Right ventricle myocardium superior (tissue), 1 donor: ENCODE measurements at regions not wholly inside any gene's neighbourhood (a gene's known extent, or its start where the extent isn't known, plus 50 kb on each side); places are given as distances from the start of the nearest gene placed in this dataset.
"Not testable (repeated sequence)": the region's sequence is repeated elsewhere in the genome, so short reads cannot be mapped to it uniquely, and the experiment has no call there.

Experiments
- ATAC-seq: fragments of 200-7000 bp; cut with Tn5 transposase; one replicate; pipeline ENCODE4 v1.9.1; 2020; ENCODE audit warnings: mild to moderate bottlenecking; ENCODE audit not compliant: poor library complexity
- DNase-seq: peaks from one replicate; pipeline ENCODE4 v3.0.0-alpha.2; 2020
- intact Hi-C: fragments of 100-400 bp; cut with DNase I; formaldehyde crosslinking; loops from one replicate; pipeline ENCODE4 v1.11.2; 2022
- donor health status: DM: no; HTN: yes; CAD: no; lungs with severe emphysema.

- ATAC-seq (no peak), DNase-seq (no peak)
- intact Hi-C loops: no loop called here
Measured at GRCh38 chr12:24544368-24544767, 404.5 kb downstream of the BCAT1 start.

GRCh38 chr12:24541193-24541871 is 407.6 kb downstream of the BCAT1 start:
- DNase-seq (no peak), ATAC-seq (no peak)
- intact Hi-C loops: no loop called here

DNA sequence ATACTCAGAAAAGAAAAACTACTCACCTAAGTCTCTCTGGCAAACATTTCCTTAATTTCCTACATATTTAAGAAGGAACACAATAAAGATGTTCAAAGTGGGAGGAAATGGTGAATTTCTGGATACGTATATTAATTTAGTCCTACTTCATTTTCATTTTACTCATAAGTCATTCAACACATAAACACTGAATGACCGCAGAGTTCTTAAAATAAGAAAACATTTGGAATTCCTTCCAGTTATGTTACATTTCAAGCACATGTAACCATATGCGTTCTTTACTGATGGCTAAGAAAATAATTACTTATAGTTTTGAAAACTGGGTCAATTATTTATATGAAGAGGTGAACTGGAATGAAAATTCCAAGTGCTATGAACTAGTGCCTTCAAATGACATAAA is 409.3 kb downstream of the BCAT1 start:
- intact Hi-C loops: no loop called here
- no peak for DNase-seq
- no peak for ATAC-seq

DNA sequence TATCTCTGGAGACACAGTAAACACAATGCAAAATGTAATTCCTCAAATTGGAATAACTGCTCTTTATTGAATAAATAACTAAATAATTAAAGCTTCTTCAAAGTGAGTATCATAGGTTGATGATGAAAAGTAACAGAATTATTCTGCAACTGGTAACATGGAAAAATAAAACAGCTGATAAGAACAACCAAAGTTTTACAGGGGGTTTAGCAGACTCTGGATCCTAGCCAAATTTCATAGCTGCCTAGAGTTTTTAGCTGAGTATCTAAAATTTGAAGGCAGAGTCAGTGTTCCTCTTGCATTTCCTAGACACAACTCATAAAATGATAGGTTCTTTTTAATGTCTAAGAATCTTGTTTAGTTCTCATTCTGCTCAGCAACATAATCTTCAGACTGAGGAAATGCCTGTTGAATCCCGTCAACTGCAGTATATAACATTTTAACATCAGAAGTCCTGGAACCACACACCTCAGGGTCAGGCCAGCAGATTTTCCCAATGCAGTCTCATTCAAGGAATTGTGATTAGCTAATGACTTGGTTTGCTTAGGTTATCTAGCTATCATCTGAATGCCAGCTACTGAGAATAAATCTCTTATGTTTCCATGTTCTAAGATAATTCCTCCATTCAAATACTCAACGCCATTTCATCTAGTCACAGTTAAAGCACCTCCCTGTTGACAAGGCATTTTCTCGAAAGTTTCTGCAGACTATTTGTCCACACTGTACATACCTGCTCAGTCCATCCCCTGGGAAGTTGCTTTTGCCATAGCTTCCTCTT is 411.6 kb downstream of the BCAT1 start:
- DNase-seq: no peak
- intact Hi-C loops: no loop called here
- ATAC-seq: no peak

DNA sequence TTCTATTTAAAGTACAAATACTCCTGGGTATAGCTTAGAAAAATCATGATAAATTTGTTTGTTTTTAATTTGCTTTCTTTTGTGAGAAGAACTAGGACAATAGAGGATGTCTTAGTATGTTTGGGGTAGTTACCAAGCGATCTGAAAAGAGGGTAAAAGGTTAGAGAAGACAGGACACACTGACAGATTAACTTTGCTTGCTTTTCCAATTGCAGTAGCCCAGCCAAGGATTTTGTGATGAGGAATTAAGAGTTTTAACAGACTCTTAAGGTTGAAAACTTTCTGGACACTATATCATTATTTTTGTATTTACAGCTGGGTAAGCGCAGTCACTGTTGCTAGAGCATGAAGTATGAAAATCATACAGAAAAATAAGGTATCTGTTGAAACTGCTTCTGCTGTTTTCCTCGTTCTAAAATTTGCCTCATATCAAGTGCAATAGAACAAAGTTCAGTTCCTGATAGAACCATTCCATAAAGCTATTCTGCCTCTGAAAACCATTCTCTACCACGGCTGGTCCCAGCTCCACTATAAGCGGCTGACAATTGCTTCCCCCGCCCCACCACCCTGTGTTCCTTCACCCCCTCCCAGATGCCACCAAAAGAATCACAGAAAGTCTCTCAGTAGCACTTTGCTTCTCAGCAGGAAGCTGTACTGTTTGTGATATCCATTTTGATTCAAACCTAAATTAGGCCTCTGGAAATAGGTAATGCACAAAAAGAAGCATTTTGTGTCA is 413.4 kb downstream of the BCAT1 start:
- DNase-seq (no peak), ATAC-seq (peak; percentile 26)
- intact Hi-C loops: no loop called here

DNA sequence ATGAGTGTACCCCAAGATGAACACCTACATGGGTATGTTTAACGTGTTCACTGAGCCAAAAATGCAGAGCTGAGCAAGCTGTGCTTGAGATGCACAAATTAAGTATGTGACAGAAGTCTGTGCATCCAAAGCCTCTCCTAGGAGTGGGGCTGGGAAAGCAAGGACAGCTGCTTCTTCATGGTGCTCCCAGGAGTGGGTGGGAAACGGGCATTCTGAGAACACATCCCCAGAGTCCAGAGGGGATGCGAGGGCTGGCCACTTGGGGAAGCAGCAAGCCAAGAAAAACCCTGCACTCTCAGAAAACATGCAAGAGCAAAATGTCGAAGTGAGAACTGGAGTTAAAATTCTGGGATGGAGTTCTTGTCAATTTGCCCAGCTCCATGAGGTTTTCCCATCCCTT is 414.3 kb downstream of the BCAT1 start:
- peak; percentile 45 for ATAC-seq
- intact Hi-C loops: no loop called here

DNA sequence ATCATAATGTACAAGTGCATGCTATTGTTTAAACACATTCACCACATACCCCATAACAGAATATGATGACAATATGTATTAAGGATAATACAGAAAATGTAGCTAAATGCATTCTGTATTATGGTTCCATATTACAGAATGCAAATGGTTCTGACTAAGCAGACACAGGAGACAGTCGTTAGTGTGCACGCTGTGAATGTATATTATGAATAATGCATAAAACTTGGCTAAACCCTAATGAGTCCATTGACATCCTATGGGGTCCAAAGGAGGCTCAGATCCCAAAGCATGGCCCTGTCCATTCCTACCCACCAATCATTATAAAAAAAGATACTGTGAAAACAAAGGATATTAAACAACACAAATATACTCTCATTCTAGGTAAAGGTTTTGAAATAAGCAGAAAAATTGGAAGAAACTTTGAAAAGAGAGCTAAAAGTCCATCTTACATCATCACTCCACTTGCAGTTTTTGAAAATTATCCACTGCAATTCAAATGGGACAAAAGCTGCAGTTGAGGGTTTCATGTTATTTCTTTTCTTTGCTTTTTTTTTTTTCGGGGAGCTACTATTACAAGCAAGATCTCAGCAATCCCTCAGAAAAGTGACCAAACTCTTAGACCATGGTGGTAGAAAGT is 415.1 kb downstream of the BCAT1 start:
- no peak for ATAC-seq
- DNase-seq: no peak
- intact Hi-C loops: no loop called here

More for the DNA sequence above, 414.3 kb downstream of the BCAT1 start:
- DNase-seq: peak; percentile 49

GRCh38 chr12:24530689-24531088 is 418.2 kb downstream of the BCAT1 start:
- no peak for DNase-seq
- peak; percentile 45 for ATAC-seq
- intact Hi-C loops: no loop called here

- DNase-seq (no peak), ATAC-seq (no peak)
- intact Hi-C loops: no loop called here
Measured at GRCh38 chr12:24527102-24527501, 421.8 kb downstream of the BCAT1 start.

DNA sequence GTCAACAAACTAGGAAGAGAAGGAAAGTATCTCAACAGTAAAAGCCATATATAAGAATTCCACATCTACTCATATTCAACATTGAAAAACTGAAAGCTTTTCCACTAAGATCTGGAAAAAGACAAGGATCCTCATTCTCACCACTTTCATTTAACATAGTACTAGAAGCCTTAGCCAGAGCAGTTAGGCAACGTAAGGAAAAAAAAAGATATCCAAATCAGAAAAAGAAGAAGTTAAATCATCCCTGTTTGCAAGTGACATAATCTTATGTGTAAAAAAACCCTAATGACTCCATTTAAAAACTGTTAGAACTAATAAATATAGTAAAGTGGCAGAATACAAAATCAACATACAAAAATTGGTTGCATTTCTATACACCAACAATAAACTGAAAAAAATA is 426.2 kb downstream of the BCAT1 start:
- DNase-seq (no peak), ATAC-seq (no peak)
- intact Hi-C loops: no loop called here

- ATAC-seq (no peak), DNase-seq (no peak)
- intact Hi-C loops: no loop called here
Measured at GRCh38 chr12:24519759-24520158, 429.1 kb downstream of the BCAT1 start.

DNA sequence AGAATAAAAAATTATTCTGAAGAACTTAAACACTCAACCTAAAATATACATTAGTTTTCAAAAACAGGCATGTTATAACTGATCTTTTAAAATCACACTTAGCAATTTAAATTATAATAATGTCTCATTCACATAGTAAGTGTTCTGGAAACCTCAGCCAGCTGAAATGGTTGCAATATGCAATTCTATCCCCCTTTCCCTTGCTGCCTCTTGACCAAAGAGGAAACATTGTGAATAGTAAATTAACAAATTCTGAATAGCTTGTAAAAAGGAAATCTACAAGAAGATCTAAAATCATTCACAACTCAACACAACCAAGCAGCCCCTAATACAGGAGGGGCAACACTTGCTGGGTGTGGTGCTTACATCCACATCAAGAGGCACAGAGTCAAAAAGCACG is 431.9 kb downstream of the BCAT1 start:
- DNase-seq: no peak
- no peak for ATAC-seq
- intact Hi-C loops: no loop called here

- intact Hi-C loops: no loop called here
- no peak for DNase-seq
- no peak for ATAC-seq
Measured at GRCh38 chr12:24510581-24511125, 438.2 kb downstream of the BCAT1 start.

DNA sequence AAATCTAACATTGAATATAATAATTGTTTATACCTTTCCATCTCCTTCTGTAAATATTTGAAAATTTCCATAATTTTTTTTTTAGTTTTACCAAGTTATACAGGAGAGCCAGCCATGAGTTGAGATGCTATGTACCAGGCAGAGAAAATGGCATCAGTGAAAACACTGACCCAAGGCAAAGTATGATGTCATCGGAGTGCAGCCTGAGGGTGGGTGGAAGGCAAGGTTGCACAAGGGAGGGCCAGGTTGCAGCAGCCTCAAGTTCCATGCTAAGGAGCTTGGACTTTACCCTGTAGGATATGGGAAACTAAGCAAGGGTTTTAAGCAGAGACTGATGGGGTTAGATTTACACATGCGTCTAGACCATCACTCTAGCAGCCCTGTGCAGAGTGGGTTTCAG is 441.1 kb downstream of the BCAT1 start:
- DNase-seq: no peak
- intact Hi-C loops: no loop called here

GRCh38 chr12:24505366-24506015 is 443.4 kb downstream of the BCAT1 start:
- DNase-seq (no peak), ATAC-seq (no peak)
- intact Hi-C loops: no loop called here

More for the DNA sequence above, 441.1 kb downstream of the BCAT1 start:
- ATAC-seq: no peak

DNA sequence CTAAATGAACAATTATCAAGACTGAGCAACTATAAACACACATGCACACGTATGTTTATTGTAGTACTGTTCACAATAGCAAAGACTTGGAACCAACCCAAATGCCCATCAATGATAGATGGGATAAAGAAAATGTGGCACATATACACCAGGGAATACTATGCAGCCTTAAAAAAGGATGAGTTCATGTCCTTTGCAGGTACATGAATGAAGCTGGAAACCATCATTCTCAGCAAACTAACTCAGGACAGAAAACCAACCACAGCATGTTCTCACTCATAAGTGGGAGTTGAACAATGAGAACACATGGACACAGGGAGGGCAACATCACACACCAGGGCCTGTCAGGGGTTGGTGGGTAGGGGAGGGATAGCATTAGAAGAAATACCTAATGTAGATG is 445.4 kb downstream of the BCAT1 start:
- intact Hi-C loops, ATAC-seq, DNase-seq: not testable (repeated sequence)

DNA sequence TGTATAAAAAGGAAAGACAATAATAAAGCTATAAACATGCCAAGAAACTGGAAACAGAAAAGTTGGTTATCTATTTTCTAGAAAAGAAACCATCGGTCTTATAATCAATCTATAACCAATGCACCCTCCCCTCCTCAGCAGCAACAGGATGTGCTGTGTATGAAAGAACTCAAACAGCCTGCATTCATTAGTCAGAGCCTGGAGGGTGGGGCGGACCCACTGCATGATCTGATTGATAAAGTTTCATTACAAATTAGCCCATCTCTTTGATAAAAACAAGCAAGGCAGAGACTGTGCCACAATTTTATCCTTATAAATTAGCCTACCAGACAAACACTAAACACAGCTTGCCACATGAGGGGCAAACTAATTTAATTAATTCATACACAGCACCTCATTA is 448.1 kb downstream of the BCAT1 start:
- ATAC-seq: no peak
- intact Hi-C loops: no loop called here
- no peak for DNase-seq

GRCh38 chr12:24500421-24500820 is 448.5 kb downstream of the BCAT1 start:
- intact Hi-C loops: no loop called here
- DNase-seq (no peak), ATAC-seq (no peak)
